Anterior cingulate cortex (tissue), 58 donors: ENCODE measurements at regions not wholly inside any gene's neighbourhood (a gene's known extent, or its start where the extent isn't known, plus 50 kb on each side); places are given as distances from the start of the nearest gene placed in this dataset.

Source experiments
- DNase-seq, 58 donors: peaks; one replicate each; lab custom pipeline; 2025; lab: John Stamatoyannopoulos, UW

GRCh38 chr13:84566780-84567179 is 684.5 kb upstream of the SLITRK1 start:
- DNase-seq = no peak

GRCh38 chr13:84563611-84564010 is 681.3 kb upstream of the SLITRK1 start:
- DNase-seq = no peak

GRCh38 chr13:84553227-84553626 is 671.0 kb upstream of the SLITRK1 start:
- no peak for DNase-seq

- no peak for DNase-seq
Observed at GRCh38 chr13:84543962-84544361, 661.7 kb upstream of the SLITRK1 start.

- no peak for DNase-seq
Observed at GRCh38 chr13:84542348-84542747, 660.1 kb upstream of the SLITRK1 start.

- no peak for DNase-seq
Observed at GRCh38 chr13:84536906-84537305, 654.6 kb upstream of the SLITRK1 start.

GRCh38 chr13:84528408-84529070 is 646.3 kb upstream of the SLITRK1 start:
- peak in 22 of 58 donors; percentile 1 to 71 (median 6) for DNase-seq

- no peak for DNase-seq
Observed at GRCh38 chr13:84525865-84526264, 643.6 kb upstream of the SLITRK1 start.

GRCh38 chr13:84524586-84524985 is 642.3 kb upstream of the SLITRK1 start:
- DNase-seq = no peak

GRCh38 chr13:84500016-84500415 is 617.7 kb upstream of the SLITRK1 start:
- DNase-seq = no peak

GRCh38 chr13:84497613-84498012 is 615.3 kb upstream of the SLITRK1 start:
- no peak for DNase-seq

GRCh38 chr13:84491952-84492351 is 609.7 kb upstream of the SLITRK1 start:
- no peak for DNase-seq

- DNase-seq = no peak
Observed at GRCh38 chr13:84487752-84488151, 605.5 kb upstream of the SLITRK1 start.

GRCh38 chr13:84481958-84482357 is 599.7 kb upstream of the SLITRK1 start:
- DNase-seq = no peak

GRCh38 chr13:84479656-84480055 is 597.4 kb upstream of the SLITRK1 start:
- no peak for DNase-seq

- no peak for DNase-seq
Observed at GRCh38 chr13:84470528-84470927, 588.3 kb upstream of the SLITRK1 start.

GRCh38 chr13:84466461-84466860 is 584.2 kb upstream of the SLITRK1 start:
- DNase-seq = no peak

GRCh38 chr13:84460989-84461388 is 578.7 kb upstream of the SLITRK1 start:
- DNase-seq = no peak

GRCh38 chr13:84455143-84455905 is 573.0 kb upstream of the SLITRK1 start:
- no peak for DNase-seq

GRCh38 chr13:84447640-84447978 is 565.3 kb upstream of the SLITRK1 start:
- DNase-seq = peak in 1 of 58 donors; percentile 2

- DNase-seq = no peak
Observed at GRCh38 chr13:84446972-84447639, 564.8 kb upstream of the SLITRK1 start.

- DNase-seq = no peak
Observed at GRCh38 chr13:84445776-84446175, 563.5 kb upstream of the SLITRK1 start.
